ENCODE measurements at regions not wholly inside any gene's neighbourhood (a gene's known extent, or its start where the extent isn't known, plus 50 kb on each side); places are given as distances from the start of the nearest gene placed in this dataset.
"Not testable (repeated sequence)": the region's sequence is repeated elsewhere in the genome, so short reads cannot be mapped to it uniquely, and the experiment has no call there.

DNA sequence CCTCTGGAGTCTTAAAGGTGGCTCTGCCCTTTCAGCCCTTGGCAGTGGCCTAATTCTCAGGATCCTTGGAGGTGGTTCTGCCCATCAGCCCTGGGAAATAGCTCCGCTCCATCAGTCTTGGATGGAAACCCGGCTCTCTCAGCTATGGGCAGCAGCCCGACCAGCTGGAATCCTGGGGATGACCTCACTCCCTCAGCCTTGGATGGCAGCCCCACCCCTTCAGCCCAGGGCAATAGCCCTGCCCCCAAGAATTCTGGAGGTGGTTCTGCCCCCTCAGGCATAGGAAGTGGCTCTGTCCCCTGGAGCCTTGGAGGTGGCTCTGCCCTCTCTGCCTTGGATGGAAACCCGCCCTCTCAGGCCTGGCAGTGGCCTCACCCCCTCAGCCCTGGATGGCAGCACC, 127.7 kb downstream of the RBMX2 start:
- no peak for DNase-seq (ENCODE audit: extremely low read depth, low read depth)
- H3K4me3 ChIP-seq (replicated peaks; ENCODE audit: low read depth, low read length) = no peak overlapping the region
- TF ChIP-seq, protein P1, sequence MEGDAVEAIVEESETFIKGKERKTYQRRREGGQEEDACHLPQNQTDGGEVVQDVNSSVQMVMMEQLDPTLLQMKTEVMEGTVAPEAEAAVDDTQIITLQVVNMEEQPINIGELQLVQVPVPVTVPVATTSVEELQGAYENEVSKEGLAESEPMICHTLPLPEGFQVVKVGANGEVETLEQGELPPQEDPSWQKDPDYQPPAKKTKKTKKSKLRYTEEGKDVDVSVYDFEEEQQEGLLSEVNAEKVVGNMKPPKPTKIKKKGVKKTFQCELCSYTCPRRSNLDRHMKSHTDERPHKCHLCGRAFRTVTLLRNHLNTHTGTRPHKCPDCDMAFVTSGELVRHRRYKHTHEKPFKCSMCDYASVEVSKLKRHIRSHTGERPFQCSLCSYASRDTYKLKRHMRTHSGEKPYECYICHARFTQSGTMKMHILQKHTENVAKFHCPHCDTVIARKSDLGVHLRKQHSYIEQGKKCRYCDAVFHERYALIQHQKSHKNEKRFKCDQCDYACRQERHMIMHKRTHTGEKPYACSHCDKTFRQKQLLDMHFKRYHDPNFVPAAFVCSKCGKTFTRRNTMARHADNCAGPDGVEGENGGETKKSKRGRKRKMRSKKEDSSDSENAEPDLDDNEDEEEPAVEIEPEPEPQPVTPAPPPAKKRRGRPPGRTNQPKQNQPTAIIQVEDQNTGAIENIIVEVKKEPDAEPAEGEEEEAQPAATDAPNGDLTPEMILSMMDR (IDR thresholded peaks at IDR 0.05; ENCODE audit: low read depth, low read length, missing control alignments) = no peak

DNA sequence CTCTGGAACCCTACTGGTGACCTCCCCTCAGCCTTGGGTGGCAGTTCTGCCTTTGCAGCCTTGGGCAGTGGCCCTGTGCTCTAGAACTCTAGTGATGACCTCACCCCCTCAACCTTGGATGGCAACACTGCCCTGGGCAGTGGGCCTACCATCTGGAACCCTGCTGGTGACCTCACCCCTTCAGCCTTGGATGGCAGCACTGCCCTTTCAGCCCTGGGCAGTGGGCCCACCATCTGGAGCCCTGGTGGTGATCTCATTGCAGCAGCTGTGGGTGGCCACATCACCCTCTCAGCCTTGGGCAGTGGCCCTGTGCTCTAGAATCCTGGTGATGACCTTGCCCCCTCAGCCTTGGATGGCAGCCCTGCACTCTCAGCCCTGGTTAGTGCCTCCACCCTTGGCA, 129.3 kb downstream of the RBMX2 start:
- no peak overlapping the region for H3K4me3 ChIP-seq (replicated peaks; ENCODE audit: low read depth, low read length)
- TF ChIP-seq, protein P1 (IDR thresholded peaks at IDR 0.05; ENCODE audit: low read depth, low read length, missing control alignments) = no peak
- DNase-seq (ENCODE audit: extremely low read depth, low read depth) = no peak

DNA sequence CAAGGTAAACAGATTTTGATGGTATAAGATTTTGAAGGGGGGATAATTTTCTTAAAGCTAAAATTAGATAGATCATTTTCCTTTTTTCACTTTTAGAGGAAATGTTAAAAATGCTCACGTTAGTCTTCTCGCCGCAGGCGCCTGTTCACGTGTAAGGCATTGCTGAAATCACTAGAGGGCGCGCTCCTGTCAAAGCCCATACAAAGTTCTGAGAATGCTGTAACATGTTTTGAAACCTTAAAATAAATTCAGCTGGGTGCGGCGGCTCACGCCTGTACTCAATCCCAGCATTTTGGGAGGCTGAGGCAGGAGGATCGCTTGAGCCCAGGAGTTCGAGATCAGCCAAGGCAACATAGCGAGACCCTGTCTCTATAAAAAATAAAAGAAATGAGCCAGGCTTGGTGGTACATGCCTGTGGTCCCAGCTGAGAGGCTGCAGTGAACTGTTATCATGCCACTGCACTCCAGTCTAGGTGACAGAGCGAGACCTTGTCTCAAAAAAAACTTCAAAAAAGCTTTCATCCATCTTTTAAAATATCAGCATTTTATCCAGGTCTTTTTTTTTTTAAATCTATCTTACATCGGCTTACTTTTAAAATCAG, 138.0 kb downstream of the RBMX2 start:
- TF ChIP-seq, protein P1 (IDR thresholded peaks at IDR 0.05; ENCODE audit: low read depth, low read length, missing control alignments) = peak; percentile 63
- DNase-seq (ENCODE audit: extremely low read depth, low read depth) = no peak
- H3K4me3 ChIP-seq (replicated peaks; ENCODE audit: low read depth, low read length) = no peak overlapping the region

DNA sequence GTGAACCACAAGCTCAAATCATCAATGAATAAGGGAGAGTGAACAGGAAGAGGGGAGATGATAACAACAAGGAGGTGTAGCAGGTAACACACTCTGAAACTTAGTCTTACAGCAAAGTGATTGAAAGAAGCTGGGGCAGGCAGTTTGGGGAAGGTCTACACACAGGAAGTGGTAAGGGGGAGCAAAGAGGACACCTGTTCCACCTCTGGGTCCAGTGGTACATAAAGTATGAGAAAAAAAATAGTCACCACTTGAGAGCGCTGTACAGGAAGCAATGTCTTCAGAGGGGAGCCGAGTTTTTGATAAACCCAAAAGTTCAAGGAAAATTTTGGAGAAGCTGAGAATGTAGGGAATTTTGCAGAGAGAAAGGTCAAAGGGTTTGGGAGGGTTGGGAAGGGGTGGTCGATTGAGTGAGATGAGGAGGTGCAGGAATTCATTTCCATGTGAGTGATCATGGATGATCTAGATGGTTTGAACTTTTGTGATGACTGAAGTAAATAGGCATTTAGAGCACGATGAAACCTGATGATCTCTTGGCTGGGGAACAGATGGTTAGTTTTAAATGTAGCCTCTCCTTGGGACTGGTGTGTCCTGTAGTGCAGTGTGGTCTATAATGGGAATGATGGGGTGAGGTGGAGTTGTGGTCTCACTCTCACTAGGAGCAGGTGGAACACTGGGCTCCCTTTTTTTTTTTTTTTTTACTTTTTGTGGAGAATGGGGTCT, 142.0 kb downstream of the RBMX2 start:
- TF ChIP-seq, protein P1 (IDR thresholded peaks at IDR 0.05; ENCODE audit: low read depth, low read length, missing control alignments) = no peak
- DNase-seq (ENCODE audit: extremely low read depth, low read depth) = no peak
- H3K4me3 ChIP-seq (replicated peaks; ENCODE audit: low read depth, low read length) = no peak overlapping the region

DNA sequence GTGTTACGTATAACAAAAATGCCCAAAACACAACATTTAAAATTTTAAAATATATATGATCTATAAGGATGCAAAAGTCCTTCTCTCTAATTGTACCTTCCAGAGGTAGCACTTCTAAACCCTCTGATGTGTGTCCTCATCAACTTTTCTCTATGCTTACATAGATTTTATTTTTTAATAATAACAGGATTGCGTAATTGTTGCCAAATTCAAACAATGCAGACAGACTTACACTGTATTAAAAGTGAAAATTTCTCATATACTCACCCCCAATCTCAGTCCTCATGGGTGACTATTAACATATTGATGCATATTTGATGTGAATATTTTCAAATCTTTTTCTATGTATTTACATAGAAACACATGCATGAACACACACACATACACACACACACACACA, 144.0 kb downstream of the RBMX2 start:
- no peak for DNase-seq (ENCODE audit: extremely low read depth, low read depth)
- no peak overlapping the region for H3K4me3 ChIP-seq (replicated peaks; ENCODE audit: low read depth, low read length)
- TF ChIP-seq, protein P1 (IDR thresholded peaks at IDR 0.05; ENCODE audit: low read depth, low read length, missing control alignments) = no peak

DNA sequence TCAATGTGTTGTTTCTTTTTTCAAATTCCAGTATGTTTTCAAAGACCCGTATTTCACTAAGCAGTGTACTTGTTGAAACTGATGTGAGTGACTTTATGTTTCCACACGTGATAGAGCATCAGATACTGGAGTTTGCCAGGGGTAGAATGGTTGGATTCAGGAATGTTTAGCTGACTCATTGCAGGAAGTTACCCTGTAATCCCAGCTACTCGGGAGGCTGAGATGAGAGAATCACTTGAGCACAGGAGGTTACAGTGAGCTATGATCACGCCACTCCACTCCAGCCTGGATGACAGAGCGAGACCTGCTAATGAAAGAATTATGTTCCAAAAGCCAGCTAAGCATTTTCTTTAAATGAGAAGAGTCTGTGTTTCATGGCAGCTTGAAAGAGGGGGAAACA, 147.6 kb downstream of the RBMX2 start:
- H3K4me3 ChIP-seq (replicated peaks; ENCODE audit: low read depth, low read length); DNase-seq (ENCODE audit: extremely low read depth, low read depth): not testable (repeated sequence)

DNA sequence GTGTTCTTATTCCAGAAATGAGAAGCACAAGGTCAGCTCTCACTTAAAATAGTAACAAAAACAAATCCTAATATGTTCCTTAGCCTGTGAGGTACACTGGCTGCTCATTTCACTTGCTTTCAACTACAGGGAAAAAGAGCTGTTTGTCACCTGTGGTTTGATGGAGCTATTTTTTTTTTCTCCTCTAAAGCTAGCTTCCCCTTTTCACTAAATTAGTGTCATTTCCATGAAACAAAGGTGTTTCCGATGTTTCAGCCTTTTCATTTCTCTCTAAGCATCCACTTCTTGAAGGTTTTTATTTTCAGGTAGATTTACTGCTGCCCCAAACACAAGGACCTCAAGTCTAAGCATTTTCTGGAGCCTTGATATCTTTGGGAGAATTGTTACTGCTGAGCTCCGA, 148.6 kb downstream of the RBMX2 start:
- no peak overlapping the region for H3K4me3 ChIP-seq (replicated peaks; ENCODE audit: low read depth, low read length)
- DNase-seq (ENCODE audit: extremely low read depth, low read depth) = no peak
- TF ChIP-seq, protein P1 (IDR thresholded peaks at IDR 0.05; ENCODE audit: low read depth, low read length, missing control alignments) = no peak
